22Rv1 (cell line): ENCODE measurements at regions not wholly inside any gene's neighbourhood (a gene's known extent, or its start where the extent isn't known, plus 50 kb on each side); places are given as distances from the start of the nearest gene placed in this dataset.

Source experiments
- CTCF ChIP-seq: fragments of 450-650 bp; IDR thresholded peaks from 2 replicates; pipeline ENCODE4 v1.5.1; 2017; ENCODE audit warnings: mild to moderate bottlenecking
- ZFX ChIP-seq: fragments of 450-650 bp; IDR thresholded peaks from 2 replicates; pipeline ENCODE4 v1.6.1; 2017; ENCODE audit warnings: antibody characterized with exemption, borderline replicate concordance

- TF ChIP-seq CTCF (no peak), ZFX (no peak)
Observed at GRCh38 chrX:104376937-104377336, 122.2 kb upstream of the ESX1 start.
